Stimulated activated CD4-positive, alpha-beta T cell treated with anti-CD3 and anti-CD28 coated beads, Interleukin-2, amount 100 ng/mL, for 24 hours (primary cell): ENCODE measurements at regions not wholly inside any gene's neighbourhood (a gene's known extent, or its start where the extent isn't known, plus 50 kb on each side); places are given as distances from the start of the nearest gene placed in this dataset.

Experiments used
- DNase-seq, 2 donors: peaks; one replicate each; pipeline ENCODE4 v3.0.0-alpha.2; 2020

GRCh38 chr6:84415068-84415467 is 187.6 kb upstream of the CEP162 start:
- no peak for DNase-seq

- no peak for DNase-seq
These were observed 187.1 kb upstream of the CEP162 start for GRCh38 chr6:84414531-84414930.

GRCh38 chr6:84411060-84411629 is 183.7 kb upstream of the CEP162 start:
- no peak for DNase-seq

- no peak for DNase-seq
These were observed 182.5 kb upstream of the CEP162 start for GRCh38 chr6:84409911-84410310.

- DNase-seq = no peak
These were observed 180.6 kb upstream of the CEP162 start for GRCh38 chr6:84408028-84408427.

- DNase-seq = no peak
These were observed 176.1 kb upstream of the CEP162 start for GRCh38 chr6:84403545-84403944.

- DNase-seq = no peak
These were observed 171.6 kb upstream of the CEP162 start for GRCh38 chr6:84399003-84399402.

GRCh38 chr6:84392261-84392660 is 164.8 kb upstream of the CEP162 start:
- DNase-seq = no peak

- no peak for DNase-seq
These were observed 163.4 kb upstream of the CEP162 start for GRCh38 chr6:84390851-84391250.

GRCh38 chr6:84390334-84390733 is 162.9 kb upstream of the CEP162 start:
- DNase-seq = no peak

GRCh38 chr6:84379142-84379541 is 151.7 kb upstream of the CEP162 start:
- DNase-seq = no peak

GRCh38 chr6:84372290-84372689 is 144.8 kb upstream of the CEP162 start:
- no peak for DNase-seq

GRCh38 chr6:84371681-84372080 is 144.2 kb upstream of the CEP162 start:
- DNase-seq = no peak

- DNase-seq = no peak
These were observed 134.9 kb upstream of the CEP162 start for GRCh38 chr6:84362193-84362821.

- no peak for DNase-seq
These were observed 134.1 kb upstream of the CEP162 start for GRCh38 chr6:84361372-84362192.

GRCh38 chr6:84360039-84360438 is 132.6 kb upstream of the CEP162 start:
- DNase-seq = no peak

GRCh38 chr6:84358581-84358980 is 131.1 kb upstream of the CEP162 start:
- DNase-seq = no peak

GRCh38 chr6:84357631-84358030 is 130.2 kb upstream of the CEP162 start:
- no peak for DNase-seq

GRCh38 chr6:84356907-84357306 is 129.5 kb upstream of the CEP162 start:
- DNase-seq = no peak

- DNase-seq = no peak
These were observed 126.3 kb upstream of the CEP162 start for GRCh38 chr6:84353459-84354423.

GRCh38 chr6:84350397-84350796 is 123.0 kb upstream of the CEP162 start:
- DNase-seq = no peak

GRCh38 chr6:84349542-84349941 is 122.1 kb upstream of the CEP162 start:
- DNase-seq = no peak

GRCh38 chr6:84348801-84349200 is 121.4 kb upstream of the CEP162 start:
- DNase-seq = no peak
